HEK293 (cell line): ENCODE measurements at regions not wholly inside any gene's neighbourhood (a gene's known extent, or its start where the extent isn't known, plus 50 kb on each side); places are given as distances from the start of the nearest gene placed in this dataset.

ENCODE experiments used
- CTCF ChIA-PET: fragments of 350-600 bp; formaldehyde crosslinking; extraction: SDS; loops from one replicate; lab custom pipeline; 2021; ENCODE audit warnings: antibody characterized with exemption; lab: Yijun Ruan, JAX
- POLR2A ChIA-PET: fragments of 300-600 bp; formaldehyde crosslinking; extraction: SDS; loops from one replicate; lab custom pipeline; 2020; ENCODE audit warnings: antibody characterized with exemption, inconsistent platforms; lab: Yijun Ruan, JAX
- H3K27ac ChIP-seq: fragments of 200-500 bp; sonication (Bioruptor generic); 2 replicates; pipeline ENCODE4 v1.5.1; 2014; ENCODE audit warnings: low read depth, low read length, control low read depth, inconsistent platforms; ENCODE audit errors: extremely low read depth
- H3K36me3 ChIP-seq, 2 experiments: fragments of 200-500 bp in 1 of 2; sonication (Bioruptor generic) in 1 of 2; 1 replicate in 1 of 2; 2 replicates in 1 of 2; pipeline ENCODE4 v1.5.1; 2014 to 2017; ENCODE audit warnings: inconsistent platforms in 2 of 2, low read length in 2 of 2; ENCODE audit not compliant: control insufficient read depth in 2 of 2, insufficient read depth in 1 of 2
- H3K4me1 ChIP-seq: fragments of 200-500 bp; sonication (Bioruptor generic); 2 replicates; pipeline ENCODE4 v1.5.1; 2014; ENCODE audit warnings: mild to moderate bottlenecking, low read length, inconsistent platforms; ENCODE audit not compliant: control insufficient read depth, insufficient read depth
- H3K4me3 ChIP-seq: 2 replicates; pipeline ENCODE4 v1.5.1; 2011; ENCODE audit warnings: low read depth, mild to moderate bottlenecking, control low read depth, low read length, moderate library complexity
- H3K9me3 ChIP-seq: fragments of 200-500 bp; sonication (Bioruptor generic); 2 replicates; pipeline ENCODE4 v1.5.1; 2014; ENCODE audit warnings: low read depth, low read length, inconsistent platforms; ENCODE audit not compliant: control insufficient read depth, insufficient read depth
- INSM2 ChIP-seq: fragments of 450-650 bp; formaldehyde crosslinking; IDR thresholded peaks from 2 replicates; pipeline ENCODE4 v1.5.1; 2016; ENCODE audit warnings: missing biosample characterization, missing genetic modification characterization
- PBX3 ChIP-seq: sonication (generic); formaldehyde crosslinking; IDR thresholded peaks from 2 replicates; pipeline ENCODE4 v1.8.1; 2022; ENCODE audit warnings: mild to moderate bottlenecking, moderate library complexity, missing genetic modification reagents
- TSHZ1 ChIP-seq: fragments of 450-650 bp; formaldehyde crosslinking; IDR thresholded peaks from 2 replicates; pipeline ENCODE4 v1.5.1; 2016; ENCODE audit warnings: missing biosample characterization, missing genetic modification characterization, borderline replicate concordance
- WT1 ChIP-seq: fragments of 450-650 bp; formaldehyde crosslinking; IDR thresholded peaks from 2 replicates; pipeline ENCODE4 v1.5.1; 2016; ENCODE audit warnings: missing biosample characterization, missing genetic modification characterization
- ZBTB17 ChIP-seq: fragments of 450-650 bp; formaldehyde crosslinking; IDR thresholded peaks from 2 replicates; pipeline ENCODE4 v1.5.1; 2016; ENCODE audit warnings: missing biosample characterization, missing genetic modification characterization
- ZBTB49 ChIP-seq: fragments of 450-650 bp; formaldehyde crosslinking; IDR thresholded peaks from 2 replicates; pipeline ENCODE4 v1.5.1; 2016; ENCODE audit warnings: missing biosample characterization, missing genetic modification characterization, low read depth
- ZBTB8A ChIP-seq: fragments of 450-650 bp; formaldehyde crosslinking; IDR thresholded peaks from 2 replicates; pipeline ENCODE4 v1.5.1; 2016; ENCODE audit warnings: missing biosample characterization, missing genetic modification characterization
- ZFP41 ChIP-seq: fragments of 450-650 bp; formaldehyde crosslinking; IDR thresholded peaks from 2 replicates; pipeline ENCODE4 v1.5.1; 2016; ENCODE audit warnings: missing biosample characterization, missing genetic modification characterization, borderline replicate concordance
- ZNF114 ChIP-seq: fragments of 450-650 bp; formaldehyde crosslinking; IDR thresholded peaks from 2 replicates; pipeline ENCODE4 v1.5.0; 2017; ENCODE audit warnings: missing biosample characterization, missing genetic modification characterization
- ZNF155 ChIP-seq: fragments of 450-650 bp; formaldehyde crosslinking; IDR thresholded peaks from 2 replicates; pipeline ENCODE4 v1.5.1; 2016; ENCODE audit warnings: missing biosample characterization, missing genetic modification characterization
- ZNF18 ChIP-seq: fragments of 450-650 bp; formaldehyde crosslinking; IDR thresholded peaks from 2 replicates; pipeline ENCODE4 v1.5.1; 2016; ENCODE audit warnings: missing biosample characterization, missing genetic modification characterization
- ZNF214 ChIP-seq: fragments of 450-650 bp; formaldehyde crosslinking; IDR thresholded peaks from 2 replicates; pipeline ENCODE4 v1.5.1; 2017; ENCODE audit warnings: missing biosample characterization, mild to moderate bottlenecking, missing genetic modification characterization, borderline replicate concordance
- ZNF223 ChIP-seq: fragments of 450-650 bp; formaldehyde crosslinking; IDR thresholded peaks from 2 replicates; pipeline ENCODE4 v1.5.1; 2016; ENCODE audit warnings: missing biosample characterization, missing genetic modification characterization
- ZNF248 ChIP-seq: fragments of 450-650 bp; formaldehyde crosslinking; IDR thresholded peaks from 2 replicates; pipeline ENCODE4 v1.5.1; 2017; ENCODE audit warnings: missing biosample characterization, missing genetic modification characterization
- ZNF341 ChIP-seq: fragments of 450-650 bp; formaldehyde crosslinking; IDR thresholded peaks from 2 replicates; pipeline ENCODE4; 2016; ENCODE audit warnings: low read depth, missing biosample characterization, missing genetic modification characterization
- ZNF514 ChIP-seq: fragments of 450-650 bp; formaldehyde crosslinking; IDR thresholded peaks from 2 replicates; pipeline ENCODE4 v1.5.1; 2016; ENCODE audit warnings: missing biosample characterization, missing genetic modification characterization
- ZNF549 ChIP-seq: fragments of 450-650 bp; IDR thresholded peaks from 2 replicates; pipeline ENCODE4 v1.5.1; 2018; ENCODE audit warnings: missing biosample characterization, missing genetic modification characterization, mild to moderate bottlenecking, inconsistent platforms, moderate library complexity
- ZNF558 ChIP-seq: fragments of 450-650 bp; formaldehyde crosslinking; IDR thresholded peaks from 2 replicates; pipeline ENCODE4 v1.5.1; 2016; ENCODE audit warnings: missing biosample characterization, missing genetic modification characterization
- ZNF626 ChIP-seq: fragments of 450-650 bp; sonication (Bioruptor Pico); formaldehyde crosslinking; IDR thresholded peaks from 2 replicates; pipeline ENCODE4 v1.5.1; 2018; ENCODE audit warnings: missing biosample characterization, missing genetic modification characterization, inconsistent platforms
- ZNF692 ChIP-seq: fragments of 450-650 bp; formaldehyde crosslinking; IDR thresholded peaks from 2 replicates; pipeline ENCODE4 v1.5.1; 2016; ENCODE audit warnings: missing biosample characterization, missing genetic modification characterization
- ZNF76 ChIP-seq: fragments of 450-650 bp; formaldehyde crosslinking; IDR thresholded peaks from 2 replicates; pipeline ENCODE4; 2016; ENCODE audit warnings: low read depth, missing biosample characterization, missing genetic modification characterization, borderline replicate concordance

GRCh38 chr3:124401843-124402242, 328.4 kb upstream of the UMPS start (continued):
- TF ChIP-seq ZBTB49 = no peak
- TF ChIP-seq, all 188 proteins: peak for 0

GRCh38 chr3:124402791-124403190, 327.5 kb upstream of the UMPS start:
- no peak overlapping the region for H3K4me3 ChIP-seq
- no peak for TF ChIP-seq ZNF223
- no peak for TF ChIP-seq ZNF155 (tag by site-specific recombination)
- TF ChIP-seq ZFP41 (tag by site-specific recombination) = no peak
- TF ChIP-seq TSHZ1 = no peak
- TF ChIP-seq ZNF76 (tag by site-specific recombination) = no peak
- no peak for TF ChIP-seq ZNF626 (tag by site-specific recombination)
- TF ChIP-seq PBX3 = no peak
- no peak for TF ChIP-seq ZNF341 (tag by site-specific recombination)
- TF ChIP-seq WT1 (tag by site-specific recombination) = no peak
- no peak for TF ChIP-seq ZNF18 (tag by site-specific recombination)
- no peak for TF ChIP-seq ZNF248 (tag by site-specific recombination)
- no peak for TF ChIP-seq ZNF549 (tag by site-specific recombination)
- TF ChIP-seq ZNF514 (tag by site-specific recombination) = no peak
- no peak for TF ChIP-seq ZBTB8A (tag by site-specific recombination)
- no peak for TF ChIP-seq ZNF114 (tag by site-specific recombination)
- TF ChIP-seq ZBTB17 (tag by site-specific recombination) = no peak
- no peak for TF ChIP-seq ZNF558 (tag by site-specific recombination)
- no peak for TF ChIP-seq ZNF692
- no peak for TF ChIP-seq INSM2 (tag by site-specific recombination)
- TF ChIP-seq ZNF214 = no peak
- H3K27ac ChIP-seq = no peak overlapping the region
- CTCF ChIA-PET = no interaction called here
- H3K36me3 ChIP-seq = no peaks in the 10 kb centered on the region
- no peaks in the 10 kb centered on the region for H3K4me1 ChIP-seq
- H3K9me3 ChIP-seq = no peaks in the 10 kb centered on the region
- POLR2A ChIA-PET = no interaction called here
